KG1 (cell line): ENCODE measurements at regions not wholly inside any gene's neighbourhood (a gene's known extent, or its start where the extent isn't known, plus 50 kb on each side); places are given as distances from the start of the nearest gene placed in this dataset.
"Not testable (repeated sequence)": the region's sequence is repeated elsewhere in the genome, so short reads cannot be mapped to it uniquely, and the experiment has no call there.

ENCODE experiments used
- DNase-seq: peaks from one replicate; lab custom pipeline; 2025; lab: John Stamatoyannopoulos, UW

DNA sequence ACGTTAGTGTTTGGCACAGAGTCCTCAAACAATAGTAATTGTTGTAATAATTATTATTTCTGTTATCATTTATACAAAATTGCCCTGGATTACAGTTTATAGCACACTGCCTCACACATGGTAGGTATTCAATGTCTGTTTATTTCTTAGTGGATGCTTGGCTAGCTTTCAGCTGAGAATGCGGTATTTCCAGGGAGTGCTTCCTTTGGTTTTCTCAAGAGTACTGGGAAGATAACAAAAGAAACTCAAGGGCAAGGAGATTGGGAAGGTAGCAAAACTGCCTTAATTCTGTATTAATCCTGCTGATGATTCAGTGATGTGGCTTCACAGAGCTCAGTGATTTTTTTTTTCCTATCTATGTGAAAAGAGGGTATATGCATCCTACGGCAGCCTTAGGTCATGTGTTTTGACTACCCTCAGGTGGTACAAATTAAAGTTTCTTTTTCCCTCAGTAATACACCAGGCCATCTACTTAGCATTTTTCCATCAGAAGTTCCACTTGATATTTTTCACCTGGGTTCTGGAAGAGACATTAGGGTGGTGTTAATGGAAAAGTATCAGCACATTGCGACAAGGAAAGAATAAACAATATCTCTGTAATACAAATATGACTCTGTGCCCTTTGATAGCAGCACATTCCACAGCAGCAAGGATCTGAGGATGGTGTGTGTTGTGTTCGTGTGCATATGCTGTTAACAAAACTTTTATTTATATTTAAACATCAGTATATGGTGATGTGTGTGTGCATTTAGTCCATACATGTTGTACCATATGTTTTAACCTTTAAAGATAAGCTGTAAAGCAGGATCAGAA, 124.3 kb upstream of the RASGEF1B start:
- DNase-seq = no peak

DNA sequence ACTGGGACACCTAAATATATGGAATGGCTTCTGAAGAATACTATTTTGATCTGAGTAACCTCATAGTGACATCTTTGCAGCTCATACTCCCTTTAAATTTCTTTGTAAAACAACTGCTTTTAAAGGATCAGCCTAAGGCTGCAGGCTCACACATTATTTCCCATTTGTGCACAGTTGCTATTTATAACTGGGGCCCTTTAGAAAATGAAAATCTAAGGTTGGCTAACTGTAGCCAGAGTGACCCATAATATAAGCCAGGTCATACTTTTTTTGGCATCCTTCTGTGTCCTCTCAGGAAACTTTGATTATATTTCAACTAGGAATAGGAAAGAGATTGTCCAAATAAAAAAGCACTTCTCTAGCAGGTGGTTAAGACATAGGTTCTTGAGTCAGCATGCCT, 123.6 kb upstream of the RASGEF1B start:
- DNase-seq = no peak

DNA sequence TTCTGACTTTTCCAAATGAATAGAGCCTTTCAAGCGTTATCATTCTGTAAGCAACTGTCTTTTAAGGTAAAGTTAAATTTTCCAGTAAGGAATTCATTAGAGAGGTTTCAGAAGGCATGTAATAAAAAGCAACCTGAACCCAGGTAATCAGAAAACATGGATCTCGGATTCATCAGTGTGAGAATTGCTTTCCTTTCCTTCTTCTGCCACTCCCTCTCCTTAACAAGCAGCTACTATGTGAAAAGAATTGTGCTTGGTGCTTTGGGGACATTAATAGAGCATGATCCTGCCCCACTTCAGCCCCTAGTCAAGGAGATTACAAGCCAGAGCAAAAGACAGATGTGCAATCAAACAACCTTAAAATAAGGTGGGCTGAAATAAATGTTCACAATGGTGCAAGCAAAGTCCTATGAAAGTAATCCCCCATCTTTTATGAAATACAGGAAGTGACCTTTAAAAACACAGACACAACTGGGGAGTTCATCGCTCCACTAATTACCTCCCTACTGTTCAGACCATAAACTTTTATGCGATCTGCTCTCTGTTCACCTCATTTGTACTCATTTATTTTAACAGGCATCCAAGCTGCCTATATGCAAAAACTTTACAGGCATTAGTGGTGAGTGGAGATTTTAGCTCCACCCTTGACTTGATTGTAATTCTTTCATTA, 122.9 kb upstream of the RASGEF1B start:
- DNase-seq = no peak

DNA sequence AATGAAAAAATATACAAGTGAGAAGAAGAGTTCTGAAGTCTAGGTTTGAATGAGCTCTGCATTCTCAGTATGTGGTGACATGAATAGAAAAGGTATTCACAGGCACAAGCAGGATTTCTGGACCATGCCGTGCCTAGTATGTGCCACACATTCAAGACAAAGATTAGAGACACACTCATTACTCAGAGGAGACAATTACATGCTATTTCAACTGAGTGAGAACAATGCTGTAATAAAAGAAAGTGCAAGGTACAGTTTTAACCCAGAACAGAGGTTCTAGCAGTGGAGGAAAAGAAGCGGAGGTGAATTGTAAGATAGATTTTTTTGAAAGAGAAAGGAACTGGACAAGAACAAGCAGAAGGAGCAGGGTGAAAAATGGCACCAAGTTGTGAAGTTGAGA, 121.0 kb upstream of the RASGEF1B start:
- no peak for DNase-seq

DNA sequence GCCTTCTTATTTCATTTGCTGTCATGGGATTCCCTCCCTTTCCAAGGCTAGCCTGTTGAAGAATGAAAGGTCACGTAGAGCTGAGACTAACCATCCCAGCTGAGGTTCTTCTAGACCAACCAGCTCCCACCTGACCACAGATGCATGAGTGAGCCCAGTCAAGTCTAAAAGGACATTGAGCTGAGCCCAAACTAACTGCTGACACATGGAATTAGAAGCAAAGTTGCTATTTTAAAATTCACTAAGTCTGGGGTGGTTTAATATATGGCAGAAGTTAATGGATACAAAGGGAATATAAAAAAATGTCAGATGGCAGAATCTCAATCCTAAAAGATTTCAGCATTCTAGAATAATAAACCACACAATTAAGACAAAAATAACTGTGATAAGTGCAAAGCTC, 118.9 kb upstream of the RASGEF1B start:
- no peak for DNase-seq

DNA sequence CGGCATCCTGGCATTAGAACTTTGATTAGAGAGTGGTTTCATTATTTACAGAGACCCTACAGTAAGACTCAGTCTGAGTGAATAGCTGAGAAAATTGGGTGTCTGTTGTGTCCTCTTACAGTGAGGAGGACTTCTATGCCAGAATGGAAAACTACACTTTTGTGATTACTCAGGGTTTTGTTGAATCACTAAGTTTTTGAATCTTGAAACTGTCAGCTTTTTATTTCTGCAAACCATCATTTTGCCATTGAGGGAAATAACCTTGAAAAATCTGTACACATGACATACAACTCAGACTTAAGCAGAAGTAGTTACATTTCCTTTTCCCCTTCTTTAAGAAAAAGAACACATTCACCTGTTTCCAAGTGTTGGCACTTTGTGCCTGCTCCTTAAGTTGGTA, 117.6 kb upstream of the RASGEF1B start:
- DNase-seq = no peak

DNA sequence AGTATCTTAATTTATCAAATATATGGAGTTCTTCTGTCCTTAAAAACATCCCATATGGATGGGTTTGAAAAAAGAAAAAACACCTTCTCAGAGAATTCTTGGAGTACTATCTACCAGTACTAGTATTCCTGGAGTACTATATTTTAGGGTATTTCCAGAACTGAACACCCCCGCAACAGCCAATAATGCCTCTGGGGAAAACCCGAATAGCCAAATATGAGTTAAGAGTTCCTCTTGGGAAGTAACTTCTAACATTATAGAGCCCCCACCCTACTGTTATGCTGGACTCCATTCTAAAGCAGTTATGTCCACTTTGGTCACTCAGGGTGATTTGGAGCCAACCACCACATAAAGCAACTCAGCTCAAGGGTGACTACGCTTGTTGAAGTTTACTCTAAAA, 115.0 kb upstream of the RASGEF1B start:
- no peak for DNase-seq

DNA sequence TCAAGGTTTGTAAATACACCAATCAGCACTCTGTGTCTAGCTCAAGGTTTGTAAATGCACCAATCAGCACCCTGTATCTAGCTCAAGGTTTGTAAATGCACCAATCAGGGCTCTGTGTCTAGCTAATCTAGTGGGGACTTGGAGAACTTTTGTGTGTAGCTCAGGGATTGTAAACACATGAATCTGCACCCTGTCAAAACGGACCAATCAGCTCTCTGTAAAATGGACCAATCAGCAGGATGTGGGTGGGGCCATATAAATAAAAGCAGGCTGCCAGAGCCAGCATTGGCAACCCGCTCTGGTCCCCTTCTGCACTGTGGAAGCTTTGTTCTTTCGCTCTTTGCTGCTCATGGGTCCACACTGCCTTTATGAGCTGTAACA, 109.3 kb upstream of the RASGEF1B start:
- DNase-seq = not testable (repeated sequence)

DNA sequence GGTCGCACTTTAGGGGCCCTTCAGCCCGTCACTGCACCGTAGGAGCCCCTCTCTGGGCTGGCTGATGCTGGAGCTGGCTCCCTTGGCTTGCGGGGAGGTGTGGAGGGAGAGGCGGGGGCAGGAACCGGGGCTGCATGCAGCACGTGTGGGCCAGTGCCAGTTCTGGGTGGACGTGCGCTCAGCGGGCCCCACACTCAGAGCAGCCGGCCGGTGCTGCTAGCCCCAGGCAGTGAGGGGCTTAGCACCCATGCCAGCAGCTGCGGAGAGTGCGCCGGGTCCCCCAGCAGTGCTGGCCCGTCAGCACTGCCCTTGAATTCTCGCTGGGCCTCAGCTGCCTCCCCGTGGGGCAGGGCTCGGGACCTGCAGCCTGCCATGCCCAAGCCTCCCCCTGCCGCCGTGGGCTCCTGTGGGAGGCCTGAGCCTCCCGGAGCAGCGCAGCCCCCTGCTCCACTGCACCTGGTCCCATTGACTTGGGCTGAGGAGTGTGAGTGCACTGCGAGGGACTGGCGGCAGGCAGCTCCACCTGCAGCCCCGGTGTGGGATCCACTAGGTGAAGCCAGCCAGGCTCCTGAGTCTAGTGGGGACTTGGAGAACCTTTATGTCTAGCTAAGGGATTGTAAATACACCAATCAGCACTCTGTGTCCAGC, 108.8 kb upstream of the RASGEF1B start:
- DNase-seq = no peak

DNA sequence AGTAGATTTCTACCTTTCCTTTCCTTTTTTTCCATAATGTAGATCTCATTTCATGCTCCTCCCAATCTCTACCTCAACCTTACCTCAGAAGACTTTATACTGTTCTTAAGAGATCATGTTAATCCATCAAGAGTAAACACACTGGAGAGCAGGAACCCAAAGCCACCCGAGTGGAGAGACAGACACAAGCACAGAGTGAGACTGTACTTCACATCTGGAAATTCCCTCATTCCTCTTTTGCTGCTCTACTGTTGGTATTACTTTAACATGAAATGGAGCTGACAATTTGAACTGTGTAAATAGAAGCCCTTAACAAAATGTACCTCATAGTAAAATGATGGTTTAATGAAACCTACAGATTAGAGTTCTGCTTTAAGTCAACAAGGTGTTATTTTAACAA, 105.7 kb upstream of the RASGEF1B start:
- DNase-seq = no peak

DNA sequence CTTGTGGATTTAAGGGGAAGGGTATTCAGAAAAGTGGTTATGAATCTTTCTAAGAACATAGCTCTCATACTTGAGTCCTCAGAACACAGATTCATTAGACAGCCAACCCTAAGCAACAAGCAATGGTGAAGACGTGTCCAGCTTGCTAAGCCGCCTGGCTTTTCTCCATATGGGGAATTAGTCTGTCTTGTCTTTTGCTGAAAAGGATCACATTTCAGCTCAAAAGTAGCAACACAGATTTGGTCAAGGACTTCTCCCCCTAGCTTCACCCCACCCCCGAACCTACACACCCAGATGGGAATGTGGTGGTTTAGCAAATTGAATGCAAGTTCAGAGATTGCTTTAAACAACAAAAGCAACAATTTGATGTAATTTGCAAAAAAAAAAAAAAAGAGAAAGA, 103.3 kb upstream of the RASGEF1B start:
- no peak for DNase-seq

DNA sequence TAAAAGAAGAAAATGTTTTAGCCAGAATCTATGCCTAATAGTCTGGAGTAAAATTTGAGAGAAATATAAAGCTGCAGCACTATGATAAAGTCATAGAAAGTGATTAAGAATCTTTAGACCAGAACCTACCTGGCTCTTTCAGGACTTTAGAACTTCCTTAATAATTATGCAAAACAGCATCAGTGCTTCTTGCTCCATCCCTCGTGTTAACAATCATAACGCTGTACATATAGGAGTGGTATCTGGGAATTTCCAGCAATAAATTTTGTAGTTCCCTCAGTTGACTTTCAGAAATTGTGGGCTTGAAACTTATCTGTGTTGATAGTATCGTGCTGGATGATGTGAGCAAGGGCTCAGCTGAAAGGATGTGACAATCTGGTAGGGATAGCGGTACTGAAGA, 102.1 kb upstream of the RASGEF1B start:
- no peak for DNase-seq

DNA sequence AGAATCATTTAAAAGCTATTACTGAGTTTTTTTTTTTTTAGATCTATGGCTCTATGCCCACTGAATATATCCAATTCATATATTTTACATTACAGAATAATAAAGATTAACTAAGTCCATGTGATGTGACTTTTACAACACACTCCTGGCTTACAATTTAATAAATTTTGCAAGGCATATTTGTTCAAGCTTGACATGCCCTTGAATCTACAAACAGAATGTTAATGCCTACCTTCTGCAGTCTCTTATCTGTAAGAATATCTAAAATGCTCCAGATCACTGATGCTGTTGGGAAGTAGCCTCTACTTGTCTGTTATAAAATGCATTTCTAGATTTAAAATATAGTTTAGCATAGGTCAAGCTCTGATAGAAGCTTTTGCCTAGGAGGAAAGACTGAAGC, 100.7 kb upstream of the RASGEF1B start:
- DNase-seq = no peak

DNA sequence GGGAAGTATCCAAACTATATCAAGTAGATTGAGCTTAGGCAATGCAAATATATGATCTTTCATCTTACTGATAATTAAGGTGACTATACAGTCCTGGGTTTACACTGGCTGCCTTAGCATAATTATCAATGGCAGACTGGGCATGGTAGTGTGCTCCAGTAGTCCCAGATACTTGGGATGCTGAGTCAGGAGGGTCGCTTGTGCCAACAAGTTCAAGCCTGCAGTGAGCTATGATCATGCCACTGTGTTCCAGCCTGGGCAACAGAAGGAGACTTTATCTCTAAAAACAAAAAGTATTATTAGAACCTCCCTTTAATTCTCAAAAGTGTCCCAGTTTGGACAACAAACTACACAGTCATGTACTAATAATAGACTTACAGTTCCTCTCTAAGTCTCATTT, 99.4 kb upstream of the RASGEF1B start:
- no peak for DNase-seq

DNA sequence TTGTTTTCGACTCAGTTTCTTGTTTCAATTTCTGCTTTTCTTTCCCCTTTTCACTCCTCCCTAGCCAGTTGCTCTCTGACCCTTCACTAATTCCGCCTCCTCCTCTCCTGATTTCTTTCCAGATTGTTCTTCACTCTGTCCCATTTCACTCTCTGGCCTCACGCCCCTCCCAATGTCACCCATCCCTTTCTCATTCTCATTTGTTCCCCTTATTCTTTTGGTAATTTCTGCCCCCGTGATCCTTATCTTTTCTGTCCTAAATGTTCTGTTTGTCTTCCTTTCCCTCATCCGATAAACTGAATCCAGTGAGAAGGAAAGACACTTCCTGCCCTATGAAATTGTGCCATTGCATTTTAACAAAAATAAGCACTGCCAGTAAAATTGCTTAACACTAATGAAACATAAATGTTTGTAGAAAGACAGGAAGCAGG, 94.5 kb upstream of the RASGEF1B start:
- DNase-seq = no peak

DNA sequence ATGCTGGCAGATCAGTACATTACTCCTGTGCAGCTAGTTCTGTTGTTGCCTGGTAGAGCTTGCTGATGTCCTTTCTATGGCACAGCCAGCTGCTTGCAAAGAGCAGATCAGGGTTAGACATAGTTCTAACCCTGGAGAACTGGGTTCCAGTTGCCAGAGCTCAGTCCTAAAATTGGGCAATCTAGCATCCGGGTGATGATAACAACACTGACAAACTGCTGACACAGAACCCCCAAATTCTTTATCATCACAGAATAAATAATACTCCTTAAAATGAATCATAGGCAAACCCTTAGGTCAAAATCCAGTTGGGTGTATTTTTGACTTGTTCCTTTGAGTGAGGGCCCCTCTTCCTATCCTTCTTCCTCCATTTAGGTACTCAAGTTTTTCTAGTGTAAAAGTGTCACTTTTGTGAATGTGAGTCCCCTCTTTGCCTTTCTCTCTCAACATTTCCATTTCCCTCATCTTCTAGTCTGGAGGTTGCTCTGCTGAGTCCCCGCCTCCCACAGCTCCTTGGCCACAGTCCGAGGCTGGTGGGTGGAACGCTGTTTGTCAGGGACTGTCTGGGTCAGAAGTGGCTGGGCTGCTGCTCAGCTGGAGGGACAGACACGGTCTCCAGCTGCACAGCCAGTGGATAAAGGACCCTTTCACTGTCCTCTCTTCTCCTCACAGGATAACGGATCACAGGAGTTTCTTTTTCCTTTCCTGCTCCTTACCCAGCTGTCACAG, 93.6 kb upstream of the RASGEF1B start:
- no peak for DNase-seq

DNA sequence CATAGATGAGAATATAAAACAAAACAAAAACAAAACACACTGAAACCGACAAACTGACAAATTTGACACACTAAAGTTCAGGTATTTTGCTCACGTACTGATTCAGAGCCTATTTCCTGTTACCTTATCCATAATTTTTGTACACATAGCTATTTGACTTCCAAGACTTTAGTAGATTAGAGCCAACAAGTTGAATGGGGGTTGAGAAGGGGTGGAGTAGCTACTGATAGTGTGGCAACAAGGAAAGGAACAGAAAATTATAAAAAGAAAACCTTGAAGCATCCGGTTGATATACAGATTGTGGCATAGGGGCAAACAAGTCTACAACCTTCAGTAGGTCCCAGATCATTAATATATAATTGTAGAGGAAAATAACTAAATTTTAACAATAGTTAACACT, 92.3 kb upstream of the RASGEF1B start:
- no peak for DNase-seq

DNA sequence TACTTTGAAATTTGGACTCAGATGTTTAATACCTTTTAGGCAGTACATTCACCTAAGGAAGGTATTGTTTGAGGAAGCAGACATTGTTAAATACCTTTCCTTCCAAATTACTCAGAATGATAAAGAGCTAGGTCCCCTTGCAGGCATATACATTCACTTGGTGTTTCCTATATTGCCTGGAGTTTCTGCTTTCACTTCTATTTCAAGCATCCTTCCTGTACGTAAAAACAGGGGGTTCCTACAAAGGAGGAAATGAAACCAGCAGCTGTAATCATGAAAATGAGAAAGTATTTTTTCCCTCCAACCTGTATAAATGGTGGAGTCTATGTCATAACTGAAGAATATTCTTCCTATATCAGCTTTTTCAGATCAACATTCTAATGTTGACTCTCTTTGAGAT, 90.4 kb upstream of the RASGEF1B start:
- no peak for DNase-seq

DNA sequence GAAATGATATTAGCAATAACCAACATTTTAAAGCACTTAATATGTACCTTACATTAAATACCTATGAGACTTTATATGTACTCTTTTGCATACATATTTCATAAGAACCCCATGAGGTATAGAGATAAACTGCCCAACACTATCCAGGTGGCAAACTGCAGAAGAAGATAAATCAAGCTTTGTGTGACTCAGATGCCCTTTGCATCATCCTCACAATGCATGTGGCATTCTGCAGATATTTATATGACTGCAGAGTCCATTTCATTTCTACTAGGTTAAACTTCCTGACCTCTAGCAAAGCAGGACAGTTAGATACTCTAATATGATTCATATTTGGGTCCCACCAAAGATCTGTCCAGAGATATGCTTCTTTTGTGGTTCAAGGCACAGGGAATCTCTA, 85.6 kb upstream of the RASGEF1B start:
- DNase-seq = no peak

DNA sequence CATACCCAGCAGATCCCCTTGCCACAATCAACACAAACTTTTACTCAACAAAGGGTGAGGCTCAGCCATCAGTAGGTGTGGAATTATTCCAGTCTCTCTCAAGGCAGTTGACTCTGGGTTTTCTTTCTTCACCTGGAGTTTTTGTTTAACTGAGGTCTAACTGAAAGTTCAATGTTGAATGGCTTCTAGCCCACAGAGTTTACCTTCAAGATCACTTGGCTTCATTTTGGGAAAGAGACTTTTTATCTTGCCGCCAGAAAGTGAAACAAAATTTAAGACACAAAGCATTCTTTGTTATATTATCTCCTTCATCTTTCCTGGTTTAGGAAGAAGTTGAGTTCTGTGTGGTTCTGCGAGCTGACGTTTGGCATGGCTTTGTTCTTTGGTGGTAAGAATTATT, 83.8 kb upstream of the RASGEF1B start:
- no peak for DNase-seq

DNA sequence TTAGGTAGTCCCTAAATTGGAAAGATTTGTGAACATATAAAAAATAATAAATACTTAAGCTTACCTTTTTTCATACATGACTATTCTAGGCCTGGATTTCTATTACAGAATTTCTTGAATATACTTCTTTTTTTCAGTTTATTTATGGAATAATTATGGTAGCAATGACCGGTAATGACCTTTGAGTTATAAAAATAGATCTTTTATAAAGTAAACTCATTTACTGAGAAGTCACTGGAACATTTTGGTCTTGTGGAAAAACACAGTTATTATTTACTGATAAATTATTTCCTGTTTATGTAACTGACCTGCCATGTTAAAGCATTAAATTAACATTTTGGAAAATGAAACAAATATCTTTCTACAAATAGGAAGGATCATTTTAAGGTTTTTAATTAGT, 80.4 kb upstream of the RASGEF1B start:
- no peak for DNase-seq

DNA sequence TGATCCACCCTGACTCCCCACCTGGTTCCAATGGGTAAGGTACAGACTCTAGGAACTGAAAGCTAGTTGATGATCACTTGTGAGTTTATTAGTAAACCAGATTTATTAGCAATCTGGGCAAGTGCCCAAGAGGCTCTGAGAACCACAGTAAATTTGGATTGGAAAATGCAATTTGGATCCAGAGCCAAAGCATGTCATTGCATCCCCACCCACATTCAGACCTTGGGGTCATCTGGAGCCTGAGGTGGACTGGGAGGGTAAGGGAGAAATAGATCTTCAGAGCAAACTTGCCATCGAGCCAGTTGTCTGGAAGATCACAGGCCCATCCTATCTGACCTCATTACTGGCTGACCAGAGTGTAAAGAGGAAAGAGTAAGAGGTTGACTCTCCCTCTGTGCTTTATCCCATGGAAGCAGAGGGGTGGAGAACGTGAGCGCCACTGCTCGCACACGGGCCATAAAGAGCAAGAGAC, 78.7 kb upstream of the RASGEF1B start:
- no peak for DNase-seq

DNA sequence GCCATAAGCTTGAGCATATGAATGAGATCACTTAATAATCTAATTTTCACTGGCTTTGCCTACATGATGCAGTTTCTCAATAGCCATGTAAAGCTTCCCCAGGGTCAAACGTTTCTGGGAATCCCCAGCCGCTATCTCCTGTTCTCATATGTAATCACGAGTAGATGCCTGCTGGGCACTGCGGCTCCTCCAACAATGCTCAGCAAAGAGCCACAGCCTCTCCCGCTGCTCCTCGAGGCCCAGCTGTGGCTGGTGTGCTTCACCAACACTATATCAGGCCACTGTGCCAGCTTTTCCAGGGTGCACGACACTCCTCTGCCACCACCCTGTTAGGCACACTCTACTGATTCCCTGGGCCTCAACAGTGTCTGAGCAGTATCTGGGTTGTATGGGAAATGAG, 78.3 kb upstream of the RASGEF1B start:
- no peak for DNase-seq
